ENCODE measurements at regions not wholly inside any gene's neighbourhood (a gene's known extent, or its start where the extent isn't known, plus 50 kb on each side); places are given as distances from the start of the nearest gene placed in this dataset.

DNA sequence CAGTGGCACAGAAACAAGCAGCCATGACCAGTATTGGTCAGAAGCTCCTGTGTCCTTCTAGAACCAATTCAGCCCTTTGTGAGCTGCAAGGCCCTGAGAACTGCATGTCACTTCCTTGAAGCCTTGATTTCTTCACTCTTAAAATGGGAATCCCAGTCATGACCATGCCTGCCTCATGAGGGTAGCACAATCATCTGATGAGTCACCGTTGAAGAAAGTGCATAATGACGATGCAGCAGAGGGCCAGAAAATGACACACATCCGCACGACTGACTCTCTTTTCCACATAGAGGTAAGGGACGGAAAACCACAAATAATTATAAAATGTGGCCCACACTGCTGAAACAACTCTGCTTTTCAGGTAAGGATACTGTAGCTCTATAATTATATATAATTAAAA, 777.4 kb downstream of the BCL11B start:
- TF ChIP-seq CTCF (conservative IDR thresholded peaks at IDR 0.05 in 1 of 2, IDR thresholded peaks at IDR 0.05 in 1 of 2; ENCODE audit: extremely low read depth in 1 of 2, insufficient read depth in 1 of 2, low read depth in 1 of 2, low read length in 2 of 2) (peak in 1 of 2 donors; percentile 23), EZH2 (IDR thresholded peaks at IDR 0.05; ENCODE audit: borderline replicate concordance, low read length) (no peak)

All from mammary epithelial cell (primary cell).